HG03159 (cell line): ENCODE measurements at regions not wholly inside any gene's neighbourhood (a gene's known extent, or its start where the extent isn't known, plus 50 kb on each side); places are given as distances from the start of the nearest gene placed in this dataset.
"Not testable (repeated sequence)": the region's sequence is repeated elsewhere in the genome, so short reads cannot be mapped to it uniquely, and the experiment has no call there.

Experiments
- ATAC-seq: cut with Tn5 transposase; IDR thresholded peaks from one replicate; pipeline ENCODE4 v1.9.1; 2021; ENCODE audit warnings: mild to moderate bottlenecking, moderate library complexity; ENCODE audit not compliant: unreplicated experiment

GRCh38 chr6:142633317-142633716 lies 311.7 kb downstream of the HIVEP2 start:
- no peak for ATAC-seq

DNA sequence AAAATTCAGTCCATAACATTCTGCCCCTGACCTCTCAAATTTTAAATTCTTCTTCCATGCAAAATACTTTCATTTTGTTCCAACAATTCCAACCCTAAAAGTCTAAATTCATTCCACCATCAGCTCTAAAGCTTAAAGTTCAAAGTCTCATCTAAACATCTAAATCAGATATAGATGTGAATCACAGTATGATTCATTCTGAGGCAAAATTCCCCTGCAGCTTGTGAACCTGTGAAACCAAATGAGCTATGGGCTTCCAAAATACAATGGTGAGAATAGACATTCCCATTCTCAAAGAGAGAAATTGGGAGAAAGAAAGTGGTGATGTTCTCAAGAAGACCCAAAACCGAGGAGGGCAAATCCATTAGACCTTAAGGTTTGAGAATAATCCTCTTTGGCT lies 309.8 kb downstream of the HIVEP2 start:
- ATAC-seq, result no peak

DNA sequence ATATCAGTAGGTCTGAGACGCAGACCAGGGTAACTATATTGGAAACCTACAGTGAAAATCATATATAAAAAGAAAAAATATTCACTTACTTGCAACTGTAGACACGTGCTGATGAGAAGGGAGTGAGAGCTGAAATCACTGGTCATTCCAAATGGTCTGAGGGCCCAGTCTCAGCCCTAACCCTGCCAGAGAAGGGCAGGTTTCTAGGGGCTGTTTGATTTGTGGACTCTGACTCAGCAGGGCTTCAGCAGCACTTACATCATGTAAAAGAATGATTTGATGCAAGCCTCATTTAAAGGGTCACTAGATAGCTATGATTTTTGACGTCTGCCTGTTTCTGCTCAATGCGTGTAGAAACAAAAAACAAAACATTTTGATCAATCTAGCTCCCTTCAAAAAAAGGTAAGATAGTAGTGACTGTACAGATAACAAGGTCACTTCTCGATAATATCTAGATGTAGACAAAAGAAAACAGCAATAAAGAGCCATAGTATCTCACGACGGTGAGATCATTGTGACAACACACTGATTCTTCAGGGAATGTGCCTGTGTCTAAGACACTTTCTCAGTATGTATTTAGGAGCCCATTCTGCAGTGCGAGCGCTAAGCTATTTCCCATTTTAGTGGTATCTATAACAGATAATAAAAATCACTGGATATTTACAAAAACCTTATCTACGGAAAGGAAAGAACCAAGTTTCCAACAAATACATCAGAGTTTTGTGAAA lies 307.2 kb downstream of the HIVEP2 start:
- ATAC-seq, result no peak

GRCh38 chr6:142642651-142643050 lies 302.3 kb downstream of the HIVEP2 start:
- no peak for ATAC-seq

DNA sequence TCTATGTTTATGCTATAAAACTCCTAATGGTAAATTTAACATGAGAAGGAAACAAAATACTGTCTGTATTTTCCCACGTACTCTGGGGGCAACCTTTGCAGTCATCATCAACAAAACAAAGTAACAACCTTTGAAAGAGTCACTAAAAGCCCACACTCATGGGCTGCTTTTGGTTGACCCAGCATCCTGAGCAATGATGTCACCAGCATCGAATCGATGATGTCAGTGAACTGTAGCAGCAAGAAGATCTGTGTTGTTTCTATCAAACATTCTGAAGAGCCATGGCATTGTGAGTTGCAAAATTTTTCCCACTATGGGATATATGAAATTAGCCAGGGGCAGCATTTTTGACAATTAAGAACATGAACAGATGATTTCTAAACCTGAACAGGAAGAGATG lies 300.1 kb downstream of the HIVEP2 start:
- no peak for ATAC-seq

DNA sequence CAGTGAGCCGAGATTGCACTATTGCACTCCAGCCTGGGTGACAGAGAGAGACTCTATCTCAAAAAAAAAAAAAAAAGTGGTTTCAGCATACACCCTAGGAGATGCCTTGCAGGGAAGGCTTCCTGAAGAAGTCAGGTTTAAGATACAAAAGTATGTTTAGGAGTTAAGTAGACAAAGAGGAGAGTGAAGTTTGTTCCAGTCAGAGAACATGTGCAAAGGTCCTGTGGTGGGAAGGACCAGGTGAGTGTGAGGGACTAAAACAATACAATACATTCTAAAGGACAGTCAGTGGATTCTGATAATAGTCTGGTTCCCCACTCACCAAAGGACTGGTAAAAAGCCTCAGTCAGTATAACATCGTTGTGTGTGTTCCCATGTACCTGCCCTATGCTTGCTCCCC lies 299.3 kb downstream of the HIVEP2 start:
- no peak for ATAC-seq

GRCh38 chr6:142647449-142648035 lies 297.4 kb downstream of the HIVEP2 start:
- ATAC-seq, result no peak

GRCh38 chr6:142648036-142648451 lies 296.9 kb downstream of the HIVEP2 start:
- ATAC-seq, result no peak

DNA sequence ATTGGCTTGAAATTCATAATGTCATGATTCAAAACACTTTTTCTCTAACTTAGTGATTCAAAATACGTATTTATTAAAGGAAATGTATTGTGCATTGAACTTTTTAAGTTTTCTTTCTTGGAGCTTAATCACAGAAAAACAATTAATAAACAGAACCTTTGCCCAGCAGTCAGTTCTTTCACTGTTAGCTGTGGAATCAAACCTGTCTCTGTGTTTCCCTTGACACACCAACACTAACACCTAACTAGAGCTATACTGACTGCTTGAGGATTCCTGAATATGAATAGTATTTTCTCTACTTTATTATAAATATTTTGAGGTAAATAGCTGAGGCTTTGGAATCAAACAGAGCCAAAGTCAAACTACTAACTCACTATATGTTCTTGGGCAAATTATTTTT lies 296.4 kb downstream of the HIVEP2 start:
- no peak for ATAC-seq

DNA sequence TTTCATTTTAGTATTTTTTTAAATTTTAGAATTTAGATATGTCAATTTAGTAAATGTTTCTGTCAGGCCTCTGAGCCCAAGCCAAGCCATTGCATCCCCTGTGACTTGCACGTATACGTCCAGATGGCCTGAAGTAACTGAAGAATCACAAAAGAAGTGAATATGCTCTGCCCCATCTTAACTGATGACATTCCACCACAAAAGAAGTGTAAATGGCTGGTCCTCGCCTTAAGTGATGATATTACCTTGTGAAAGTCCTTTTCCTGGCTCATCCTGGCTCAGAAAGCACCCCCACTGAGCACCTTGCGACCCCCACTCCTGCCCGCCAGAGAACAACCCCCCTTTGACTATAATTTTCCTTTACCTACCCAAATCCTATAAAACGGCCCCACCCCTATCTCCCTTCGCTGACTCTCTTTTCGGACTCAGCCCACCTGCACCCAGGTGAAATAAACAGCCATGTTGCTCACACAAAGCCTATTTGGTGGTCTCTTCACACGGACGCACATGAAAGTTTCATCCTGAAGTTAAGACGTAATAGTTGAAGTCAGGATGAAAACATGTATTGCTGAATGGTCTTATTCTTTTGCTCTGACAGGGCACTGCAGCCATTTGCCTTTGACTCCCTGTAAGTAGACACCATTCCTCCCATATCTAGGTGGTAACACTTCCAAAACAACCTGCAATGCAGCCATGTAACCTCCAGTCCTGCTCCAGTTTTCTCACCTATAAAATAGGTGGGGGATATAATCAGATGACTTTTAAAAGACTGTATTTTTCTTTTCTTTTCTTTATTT lies 295.3 kb downstream of the HIVEP2 start:
- ATAC-seq, result not testable (repeated sequence)

DNA sequence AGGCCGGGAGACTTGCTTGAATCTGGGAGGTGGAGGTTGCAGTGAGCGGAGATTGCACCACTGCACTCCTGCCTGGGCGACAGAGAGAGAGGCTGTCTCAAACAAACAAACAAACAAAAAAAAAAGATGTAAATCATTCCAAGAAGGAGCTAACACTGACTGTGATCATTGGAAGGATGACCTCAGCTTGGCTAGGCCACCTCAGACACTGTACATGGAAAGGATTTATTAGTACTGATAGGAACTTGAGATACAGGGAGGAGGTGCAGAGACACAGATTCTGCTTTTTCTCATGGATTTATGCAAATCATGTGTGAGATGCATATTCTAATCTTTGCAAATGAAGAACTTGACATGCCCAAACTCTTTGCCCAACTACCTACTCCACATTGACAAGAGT lies 293.6 kb downstream of the HIVEP2 start:
- no peak for ATAC-seq

- ATAC-seq, result no peak
These were observed 291.1 kb downstream of the HIVEP2 start for GRCh38 chr6:142653710-142654420.

GRCh38 chr6:142659661-142660060 lies 285.3 kb downstream of the HIVEP2 start:
- no peak for ATAC-seq

- no peak for ATAC-seq
These were observed 279.6 kb downstream of the HIVEP2 start for GRCh38 chr6:142665393-142665792.

DNA sequence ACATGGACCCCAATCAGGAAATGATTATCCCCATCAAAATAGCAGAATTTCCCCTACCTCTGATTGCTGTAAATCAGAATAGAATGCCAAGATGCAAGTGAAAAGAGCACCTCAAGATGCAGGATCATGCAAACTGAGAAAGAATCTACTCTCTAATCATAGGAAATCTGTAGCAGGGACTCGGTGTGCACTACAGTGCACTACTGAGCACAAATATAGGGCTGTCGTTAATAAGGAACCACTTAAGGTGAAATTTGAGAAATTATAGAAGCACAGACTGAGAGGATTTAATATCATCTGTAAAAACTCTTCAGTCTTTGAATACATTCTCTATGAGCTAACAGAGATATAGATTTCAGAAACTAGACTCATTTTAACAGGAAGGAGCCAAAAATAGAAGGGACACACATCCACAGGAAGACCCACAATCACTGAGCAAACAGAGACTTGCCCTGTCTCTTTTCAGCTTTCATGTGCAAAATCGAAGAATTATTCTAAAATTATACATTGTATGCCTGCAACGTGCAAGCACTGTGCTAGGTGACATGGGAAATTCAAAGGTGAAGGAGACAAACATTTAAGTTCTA lies 278.3 kb downstream of the HIVEP2 start:
- no peak for ATAC-seq

GRCh38 chr6:142669471-142670351 lies 275.3 kb downstream of the HIVEP2 start:
- no peak for ATAC-seq

DNA sequence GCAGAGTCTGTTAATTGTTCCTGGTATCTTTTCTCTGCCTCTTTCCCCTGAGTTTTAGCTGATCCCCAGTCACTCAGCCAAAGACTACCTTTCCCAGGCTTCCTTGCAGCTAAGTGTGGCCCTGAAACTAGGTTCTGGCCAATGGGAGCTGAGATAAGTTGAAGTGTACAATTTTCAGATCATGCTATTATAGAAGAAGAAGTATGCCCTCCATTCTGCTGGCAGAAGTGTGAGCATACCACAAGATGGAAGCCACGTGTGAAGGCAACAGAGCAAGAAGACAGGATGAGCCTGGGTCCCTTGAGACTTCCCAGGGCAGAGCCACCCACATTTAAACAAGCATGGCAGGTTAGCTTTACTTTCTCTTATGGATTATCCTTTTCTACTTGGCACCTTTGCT lies 273.2 kb downstream of the HIVEP2 start:
- ATAC-seq, result peak; percentile 95

DNA sequence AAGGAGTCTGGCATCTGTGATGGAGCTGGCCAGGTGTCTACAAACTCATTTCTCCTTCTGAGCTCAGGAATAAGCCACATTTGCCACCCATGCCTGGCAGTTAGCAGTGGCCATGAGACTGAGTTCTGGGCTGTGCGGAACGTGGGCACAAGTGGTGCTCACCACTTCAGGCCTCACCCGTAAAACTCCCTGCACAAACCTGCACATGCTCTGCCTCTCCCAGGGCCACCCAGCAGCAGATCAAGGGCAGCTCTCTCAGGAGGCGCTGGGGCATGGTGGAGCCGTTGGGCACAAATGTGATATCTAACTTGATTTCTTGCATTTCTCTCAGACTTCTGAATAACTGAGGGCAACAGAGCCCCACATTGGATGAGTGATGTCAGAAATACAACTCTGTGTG lies 269.5 kb downstream of the HIVEP2 start:
- no peak for ATAC-seq

GRCh38 chr6:142676027-142676443 lies 268.9 kb downstream of the HIVEP2 start:
- ATAC-seq, result no peak

GRCh38 chr6:142676647-142677192 lies 268.3 kb downstream of the HIVEP2 start:
- no peak for ATAC-seq
